ENCODE measurements at regions not wholly inside any gene's neighbourhood (a gene's known extent, or its start where the extent isn't known, plus 50 kb on each side); places are given as distances from the start of the nearest gene placed in this dataset.

GRCh38 chr10:93222211-93222754 is 148.6 kb downstream of the CYP26A1 start:
- TF ChIP-seq CTCF (conservative IDR thresholded peaks at IDR 0.05 in 1 of 2, IDR thresholded peaks at IDR 0.05 in 1 of 2; ENCODE audit: low read depth in 1 of 2, low read length in 2 of 2) (no peak), EZH2 (IDR thresholded peaks at IDR 0.05; ENCODE audit: low read length, missing control alignments) (no peak)
